ENCODE measurements at regions not wholly inside any gene's neighbourhood (a gene's known extent, or its start where the extent isn't known, plus 50 kb on each side); places are given as distances from the start of the nearest gene placed in this dataset.

DNA sequence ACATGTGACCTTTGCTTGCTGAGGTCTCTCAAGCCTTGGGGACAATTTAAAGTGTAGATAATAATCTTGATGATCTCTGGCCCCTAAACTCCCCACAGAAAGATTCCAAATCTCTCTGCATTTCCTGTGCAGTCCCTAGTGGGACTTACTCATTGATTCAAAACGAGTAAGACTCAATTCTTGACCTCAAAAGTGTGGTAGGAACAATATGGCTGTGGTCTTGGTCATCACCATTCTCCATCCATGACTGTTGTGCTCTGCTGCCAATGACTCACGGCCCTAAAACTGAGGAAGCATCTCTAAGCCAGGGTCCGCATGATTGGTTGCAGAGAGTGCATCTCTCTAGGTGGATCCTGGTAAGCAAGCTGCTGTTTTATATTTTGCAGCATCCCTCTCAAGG is 268.0 kb downstream of the PTGER3 start:
- TF ChIP-seq CTCF (IDR thresholded peaks at IDR 0.05) (no peak), MAX (CRISPR knock-in tag; IDR thresholded peaks at IDR 0.05) (no peak), ATF3 (CRISPR knock-in tag; conservative IDR thresholded peaks at IDR 0.05) (no peak), ATF6 (CRISPR knock-in tag; IDR thresholded peaks at IDR 0.05) (no peak), TEAD1 (CRISPR knock-in tag; IDR thresholded peaks at IDR 0.05) (no peak), ZNF532 (CRISPR knock-in tag; IDR thresholded peaks at IDR 0.05; ENCODE audit: borderline replicate concordance) (no peak), ZNF425 (CRISPR knock-in tag; conservative IDR thresholded peaks at IDR 0.05) (no peak), ESRRA (CRISPR knock-in tag; IDR thresholded peaks at IDR 0.05; ENCODE audit: borderline replicate concordance) (no peak), SOX15 (CRISPR knock-in tag; IDR thresholded peaks at IDR 0.05) (no peak), NFE2L1 (CRISPR knock-in tag; IDR thresholded peaks at IDR 0.05) (no peak)
- TF ChIP-seq, protein P1, sequence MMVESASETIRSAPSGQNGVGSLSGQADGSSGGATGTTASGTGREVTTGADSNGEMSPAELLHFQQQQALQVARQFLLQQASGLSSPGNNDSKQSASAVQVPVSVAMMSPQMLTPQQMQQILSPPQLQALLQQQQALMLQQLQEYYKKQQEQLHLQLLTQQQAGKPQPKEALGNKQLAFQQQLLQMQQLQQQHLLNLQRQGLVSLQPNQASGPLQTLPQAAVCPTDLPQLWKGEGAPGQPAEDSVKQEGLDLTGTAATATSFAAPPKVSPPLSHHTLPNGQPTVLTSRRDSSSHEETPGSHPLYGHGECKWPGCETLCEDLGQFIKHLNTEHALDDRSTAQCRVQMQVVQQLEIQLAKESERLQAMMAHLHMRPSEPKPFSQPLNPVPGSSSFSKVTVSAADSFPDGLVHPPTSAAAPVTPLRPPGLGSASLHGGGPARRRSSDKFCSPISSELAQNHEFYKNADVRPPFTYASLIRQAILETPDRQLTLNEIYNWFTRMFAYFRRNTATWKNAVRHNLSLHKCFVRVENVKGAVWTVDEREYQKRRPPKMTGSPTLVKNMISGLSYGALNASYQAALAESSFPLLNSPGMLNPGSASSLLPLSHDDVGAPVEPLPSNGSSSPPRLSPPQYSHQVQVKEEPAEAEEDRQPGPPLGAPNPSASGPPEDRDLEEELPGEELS (CRISPR knock-in tag; IDR thresholded peaks at IDR 0.05) = no peak
- TF ChIP-seq, protein P2, sequence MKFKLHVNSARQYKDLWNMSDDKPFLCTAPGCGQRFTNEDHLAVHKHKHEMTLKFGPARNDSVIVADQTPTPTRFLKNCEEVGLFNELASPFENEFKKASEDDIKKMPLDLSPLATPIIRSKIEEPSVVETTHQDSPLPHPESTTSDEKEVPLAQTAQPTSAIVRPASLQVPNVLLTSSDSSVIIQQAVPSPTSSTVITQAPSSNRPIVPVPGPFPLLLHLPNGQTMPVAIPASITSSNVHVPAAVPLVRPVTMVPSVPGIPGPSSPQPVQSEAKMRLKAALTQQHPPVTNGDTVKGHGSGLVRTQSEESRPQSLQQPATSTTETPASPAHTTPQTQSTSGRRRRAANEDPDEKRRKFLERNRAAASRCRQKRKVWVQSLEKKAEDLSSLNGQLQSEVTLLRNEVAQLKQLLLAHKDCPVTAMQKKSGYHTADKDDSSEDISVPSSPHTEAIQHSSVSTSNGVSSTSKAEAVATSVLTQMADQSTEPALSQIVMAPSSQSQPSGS (CRISPR knock-in tag; IDR thresholded peaks at IDR 0.05; ENCODE audit: borderline replicate concordance, low read depth) = no peak
- TF ChIP-seq, protein P3, sequence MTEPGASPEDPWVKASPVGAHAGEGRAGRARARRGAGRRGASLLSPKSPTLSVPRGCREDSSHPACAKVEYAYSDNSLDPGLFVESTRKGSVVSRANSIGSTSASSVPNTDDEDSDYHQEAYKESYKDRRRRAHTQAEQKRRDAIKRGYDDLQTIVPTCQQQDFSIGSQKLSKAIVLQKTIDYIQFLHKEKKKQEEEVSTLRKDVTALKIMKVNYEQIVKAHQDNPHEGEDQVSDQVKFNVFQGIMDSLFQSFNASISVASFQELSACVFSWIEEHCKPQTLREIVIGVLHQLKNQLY (CRISPR knock-in tag; IDR thresholded peaks at IDR 0.05) = no peak

Data from WTC11 (cell line).